Ishikawa (cell line): ENCODE measurements at regions not wholly inside any gene's neighbourhood (a gene's known extent, or its start where the extent isn't known, plus 50 kb on each side); places are given as distances from the start of the nearest gene placed in this dataset.

Source experiments
- CREB1 ChIP-seq: IDR thresholded peaks from 2 replicates; pipeline ENCODE4 v1.6.1; 2012; ENCODE audit warnings: low read depth
- EGR1 ChIP-seq: IDR thresholded peaks from 2 replicates; pipeline ENCODE4 v1.6.1; 2012
- EP300 ChIP-seq: IDR thresholded peaks from 2 replicates; pipeline ENCODE4 v1.6.1; 2012; ENCODE audit warnings: borderline replicate concordance
- FOXM1 ChIP-seq: IDR thresholded peaks from 2 replicates; pipeline ENCODE4 v1.6.1; 2012; ENCODE audit warnings: low read depth, borderline replicate concordance
- NFIC ChIP-seq: IDR thresholded peaks from 2 replicates; pipeline ENCODE4 v1.6.1; 2012
- RAD21 ChIP-seq: IDR thresholded peaks from 2 replicates; pipeline ENCODE4 v1.6.1; 2012; ENCODE audit warnings: low read depth
- TAF1 ChIP-seq: IDR thresholded peaks from 2 replicates; pipeline ENCODE4 v1.6.1; 2012; ENCODE audit warnings: low read depth, mild to moderate bottlenecking
- TCF12 ChIP-seq: IDR thresholded peaks from 2 replicates; pipeline ENCODE4 v1.6.1; 2012; ENCODE audit warnings: low read depth
- YY1 ChIP-seq: IDR thresholded peaks from 2 replicates; pipeline ENCODE4 v1.6.1; 2012; ENCODE audit warnings: low read depth
- ZBTB7A ChIP-seq: IDR thresholded peaks from 2 replicates; pipeline ENCODE4 v1.6.1; 2012; ENCODE audit warnings: low read depth
- TF ChIP-seq, protein P1 (sequence below): IDR thresholded peaks from 2 replicates; pipeline ENCODE4 v1.6.1; 2012; ENCODE audit warnings: low read depth, mild to moderate bottlenecking
- TF ChIP-seq, protein P2 (sequence below): IDR thresholded peaks from 2 replicates; pipeline ENCODE4 v1.6.1; 2012

DNA sequence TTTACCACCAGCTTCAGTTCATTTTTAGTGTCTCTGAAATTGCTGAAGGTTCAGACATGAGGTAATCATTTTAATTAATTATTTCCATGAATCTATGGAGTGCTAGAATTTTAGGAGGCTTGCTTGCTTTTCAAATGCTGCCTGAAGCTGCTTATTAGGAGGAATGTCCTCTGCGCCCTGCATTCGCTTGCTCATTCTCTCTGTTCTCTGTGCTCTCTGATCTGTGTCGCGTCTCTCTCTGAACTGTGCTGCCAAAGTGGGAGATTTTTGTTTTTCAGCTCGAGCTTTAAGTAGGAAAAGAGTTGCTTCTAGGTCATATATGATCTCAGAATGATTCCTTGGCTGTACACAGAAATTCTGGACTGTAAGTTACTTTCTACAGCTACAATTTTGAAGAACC lies 101.7 kb upstream of the PRR16 start:
- TF ChIP-seq EP300 = no peak
- TF ChIP-seq EGR1 = no peak
- TF ChIP-seq, protein P1, sequence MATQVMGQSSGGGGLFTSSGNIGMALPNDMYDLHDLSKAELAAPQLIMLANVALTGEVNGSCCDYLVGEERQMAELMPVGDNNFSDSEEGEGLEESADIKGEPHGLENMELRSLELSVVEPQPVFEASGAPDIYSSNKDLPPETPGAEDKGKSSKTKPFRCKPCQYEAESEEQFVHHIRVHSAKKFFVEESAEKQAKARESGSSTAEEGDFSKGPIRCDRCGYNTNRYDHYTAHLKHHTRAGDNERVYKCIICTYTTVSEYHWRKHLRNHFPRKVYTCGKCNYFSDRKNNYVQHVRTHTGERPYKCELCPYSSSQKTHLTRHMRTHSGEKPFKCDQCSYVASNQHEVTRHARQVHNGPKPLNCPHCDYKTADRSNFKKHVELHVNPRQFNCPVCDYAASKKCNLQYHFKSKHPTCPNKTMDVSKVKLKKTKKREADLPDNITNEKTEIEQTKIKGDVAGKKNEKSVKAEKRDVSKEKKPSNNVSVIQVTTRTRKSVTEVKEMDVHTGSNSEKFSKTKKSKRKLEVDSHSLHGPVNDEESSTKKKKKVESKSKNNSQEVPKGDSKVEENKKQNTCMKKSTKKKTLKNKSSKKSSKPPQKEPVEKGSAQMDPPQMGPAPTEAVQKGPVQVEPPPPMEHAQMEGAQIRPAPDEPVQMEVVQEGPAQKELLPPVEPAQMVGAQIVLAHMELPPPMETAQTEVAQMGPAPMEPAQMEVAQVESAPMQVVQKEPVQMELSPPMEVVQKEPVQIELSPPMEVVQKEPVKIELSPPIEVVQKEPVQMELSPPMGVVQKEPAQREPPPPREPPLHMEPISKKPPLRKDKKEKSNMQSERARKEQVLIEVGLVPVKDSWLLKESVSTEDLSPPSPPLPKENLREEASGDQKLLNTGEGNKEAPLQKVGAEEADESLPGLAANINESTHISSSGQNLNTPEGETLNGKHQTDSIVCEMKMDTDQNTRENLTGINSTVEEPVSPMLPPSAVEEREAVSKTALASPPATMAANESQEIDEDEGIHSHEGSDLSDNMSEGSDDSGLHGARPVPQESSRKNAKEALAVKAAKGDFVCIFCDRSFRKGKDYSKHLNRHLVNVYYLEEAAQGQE = no peak
- no peak for TF ChIP-seq RAD21
- no peak for TF ChIP-seq CREB1
- no peak for TF ChIP-seq YY1
- no peak for TF ChIP-seq FOXM1
- TF ChIP-seq NFIC = no peak
- TF ChIP-seq ZBTB7A = no peak
- TF ChIP-seq, protein P2, sequence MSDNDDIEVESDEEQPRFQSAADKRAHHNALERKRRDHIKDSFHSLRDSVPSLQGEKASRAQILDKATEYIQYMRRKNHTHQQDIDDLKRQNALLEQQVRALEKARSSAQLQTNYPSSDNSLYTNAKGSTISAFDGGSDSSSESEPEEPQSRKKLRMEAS = no peak
- TF ChIP-seq TAF1 = no peak
- no peak for TF ChIP-seq TCF12
